ENCODE measurements at regions not wholly inside any gene's neighbourhood (a gene's known extent, or its start where the extent isn't known, plus 50 kb on each side); places are given as distances from the start of the nearest gene placed in this dataset.

GRCh38 chr1:4108758-4109627 is 208.9 kb upstream of the C1orf174 start:
- H3K9me3 ChIP-seq: no peaks in the 10 kb centered on the region
- intact Hi-C loops (cut with DNase I, micrococcal nuclease): no loop called here
- H3K4me1 ChIP-seq (ENCODE audit: low read depth): no peaks in the 10 kb centered on the region
- DNase-seq (no peak), ATAC-seq (no peak)
- no peak for TF ChIP-seq CTCF (IDR thresholded peaks at IDR 0.05)
- no peaks in the 10 kb centered on the region for H3K36me3 ChIP-seq (ENCODE audit: low read depth)
- H3K4me3 ChIP-seq: no peak overlapping the region

GRCh38 chr1:4109628-4109940 is 209.5 kb upstream of the C1orf174 start:
- intact Hi-C loops (cut with DNase I, micrococcal nuclease): no loop called here
- ATAC-seq: no peak
- no peak for TF ChIP-seq CTCF (IDR thresholded peaks at IDR 0.05)
- DNase-seq: no peak
- Histone ChIP-seq H3K36me3 (ENCODE audit: low read depth) (no peaks in the 10 kb centered on the region), H3K4me1 (ENCODE audit: low read depth) (no peaks in the 10 kb centered on the region), H3K9me3 (no peaks in the 10 kb centered on the region), H3K4me3 (no peak overlapping the region)

GRCh38 chr1:4110888-4111287 is 210.8 kb upstream of the C1orf174 start:
- no peaks in the 10 kb centered on the region for H3K36me3 ChIP-seq (ENCODE audit: low read depth)
- ATAC-seq (no peak), DNase-seq (no peak)
- H3K9me3 ChIP-seq: no peaks in the 10 kb centered on the region
- intact Hi-C loops (cut with DNase I, micrococcal nuclease): no loop called here
- H3K4me3 ChIP-seq: no peak overlapping the region
- no peak for TF ChIP-seq CTCF (IDR thresholded peaks at IDR 0.05)
- H3K4me1 ChIP-seq (ENCODE audit: low read depth): no peaks in the 10 kb centered on the region

DNA sequence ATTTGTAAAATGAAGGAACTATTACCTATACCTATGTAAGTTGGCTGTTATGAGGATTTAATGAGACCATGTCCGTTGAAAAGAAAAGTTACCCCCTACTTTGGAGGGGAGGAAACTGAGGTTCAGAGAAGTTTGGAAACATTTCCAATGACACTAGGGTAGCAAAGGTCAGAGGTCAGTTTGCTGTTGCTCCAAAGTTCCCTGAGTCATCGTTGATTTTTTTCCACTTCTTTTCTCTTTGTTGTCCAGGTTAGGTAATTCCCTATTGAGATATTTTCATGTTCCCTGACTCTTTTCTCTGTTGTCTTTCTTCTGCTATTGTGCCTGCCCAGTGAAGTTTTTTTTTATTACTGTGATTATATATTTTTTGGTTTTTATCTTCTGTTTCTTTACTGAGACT is 213.8 kb upstream of the C1orf174 start:
- Histone ChIP-seq H3K36me3 (ENCODE audit: low read depth) (no peaks in the 10 kb centered on the region), H3K4me1 (ENCODE audit: low read depth) (no peaks in the 10 kb centered on the region), H3K9me3 (no peaks in the 10 kb centered on the region), H3K4me3 (no peak overlapping the region)
- DNase-seq (no peak), ATAC-seq (no peak)
- intact Hi-C loops (cut with DNase I, micrococcal nuclease): no loop called here
- TF ChIP-seq CTCF (IDR thresholded peaks at IDR 0.05): no peak

DNA sequence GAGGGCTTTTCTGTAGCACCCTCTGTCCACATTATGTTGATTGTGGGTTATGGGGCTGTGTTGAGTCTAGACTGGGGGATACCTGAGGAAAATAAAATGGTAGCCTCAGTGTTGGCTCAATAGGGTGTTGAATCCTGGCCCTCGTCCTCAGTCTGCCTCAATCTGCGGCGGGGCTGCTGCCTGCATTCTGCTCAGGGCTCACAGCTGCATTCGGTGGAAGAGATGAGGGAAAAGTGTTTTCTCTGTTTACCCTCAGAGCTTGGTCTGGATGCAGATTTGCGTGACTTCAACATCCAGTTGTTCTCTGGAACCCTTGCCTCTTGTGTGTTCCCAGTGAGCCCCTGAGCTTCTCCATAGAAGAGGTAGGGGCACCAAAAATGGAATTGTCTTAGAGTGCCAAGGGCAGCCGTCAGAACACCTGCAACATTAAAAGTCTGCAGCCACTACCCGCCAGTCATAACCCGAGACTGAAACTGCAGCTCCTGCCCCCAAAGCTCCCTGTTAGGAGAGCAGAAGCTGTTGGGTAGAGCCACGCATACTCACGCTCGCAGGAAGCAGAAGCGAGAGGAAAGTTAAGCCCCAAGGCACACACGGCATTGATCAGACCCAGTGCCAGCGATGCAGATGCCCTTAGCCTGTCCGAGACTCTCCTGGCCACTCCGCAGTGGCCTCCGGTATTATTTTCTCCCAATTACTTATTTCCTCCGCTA is 215.3 kb upstream of the C1orf174 start:
- DNase-seq (no peak), ATAC-seq (no peak)
- Histone ChIP-seq H3K4me1 (ENCODE audit: low read depth) (no peaks in the 10 kb centered on the region), H3K9me3 (no peaks in the 10 kb centered on the region), H3K4me3 (no peak overlapping the region), H3K36me3 (ENCODE audit: low read depth) (no peaks in the 10 kb centered on the region)
- intact Hi-C loops (cut with DNase I, micrococcal nuclease): no loop called here
- TF ChIP-seq CTCF (IDR thresholded peaks at IDR 0.05): no peak

All from mucosa of descending colon (tissue), 3 donors.